Keratinocyte (primary cell): ENCODE measurements at regions not wholly inside any gene's neighbourhood (a gene's known extent, or its start where the extent isn't known, plus 50 kb on each side); places are given as distances from the start of the nearest gene placed in this dataset.

Source experiments
- DNase-seq: peaks from one replicate; pipeline ENCODE4 v3.0.0-alpha.2; 2011; ENCODE audit warnings: low read depth, missing footprints, low spot score
- FAIRE-seq: peaks from 2 replicates; lab custom pipeline; 2011; peaks lifted over from hg19 to GRCh38; lab: Jason Lieb, UNC
- H2AFZ ChIP-seq: 2 replicates; pipeline ENCODE4 v1.6.0; 2012; ENCODE audit warnings: low read length, control low read depth, inconsistent platforms; ENCODE audit not compliant: control insufficient read depth
- H3K27ac ChIP-seq: 2 replicates; pipeline ENCODE4 v1.5.1; 2011; ENCODE audit warnings: low read length; ENCODE audit not compliant: control insufficient read depth, insufficient read depth
- H3K27me3 ChIP-seq: 3 replicates; pipeline ENCODE4 v1.6.0; 2011; ENCODE audit warnings: low read length; ENCODE audit not compliant: control insufficient read depth, insufficient read depth; ENCODE audit errors: extremely low read depth
- H3K36me3 ChIP-seq, 2 experiments: 2 replicates in 1 of 2; 3 replicates in 1 of 2; pipeline ENCODE4 v1.5.1; 2011; ENCODE audit warnings: low read length in 2 of 2, mild to moderate bottlenecking in 1 of 2; ENCODE audit not compliant: control insufficient read depth in 2 of 2, insufficient read depth in 2 of 2; ENCODE audit errors: extremely low read depth in 1 of 2
- H3K4me1 ChIP-seq: 3 replicates; pipeline ENCODE4 v1.5.1; 2011; ENCODE audit warnings: low read length; ENCODE audit not compliant: control insufficient read depth, insufficient read depth; ENCODE audit errors: extremely low read depth
- H3K4me2 ChIP-seq: 3 replicates; pipeline ENCODE4 v1.6.0; 2011; ENCODE audit warnings: low read depth, low read length; ENCODE audit not compliant: control insufficient read depth, insufficient read depth; ENCODE audit errors: extremely low read depth
- H3K4me3 ChIP-seq, 3 experiments: fragments of 200-600 bp in 1 of 3; sonication (generic) in 1 of 3; 2 replicates in 2 of 3; 3 replicates in 1 of 3; pipeline ENCODE4 v1.5.1; 2011 to 2016; ENCODE audit warnings: low read length in 3 of 3, mild to moderate bottlenecking in 3 of 3, control low read depth in 2 of 3, inconsistent platforms in 1 of 3, low read depth in 1 of 3, mixed read lengths in 1 of 3, mixed run types in 1 of 3, moderate library complexity in 1 of 3; ENCODE audit not compliant: control insufficient read depth in 2 of 3, insufficient read depth in 2 of 3; ENCODE audit errors: extremely low read depth in 1 of 3
- H3K79me2 ChIP-seq: 2 replicates; pipeline ENCODE4 v1.6.0; 2012; ENCODE audit warnings: low read length; ENCODE audit not compliant: control insufficient read depth, insufficient read depth
- H3K9ac ChIP-seq: 3 replicates; pipeline ENCODE4 v1.6.0; 2011; ENCODE audit warnings: low read length; ENCODE audit not compliant: control insufficient read depth, insufficient read depth; ENCODE audit errors: extremely low read depth
- H3K9me1 ChIP-seq: 3 replicates; pipeline ENCODE4 v1.6.0; 2011; ENCODE audit warnings: low read length; ENCODE audit not compliant: control insufficient read depth, insufficient read depth; ENCODE audit errors: extremely low read depth
- H3K9me3 ChIP-seq: 2 replicates; pipeline ENCODE4 v1.5.1; 2012; ENCODE audit warnings: low read depth, low read length; ENCODE audit not compliant: control insufficient read depth
- H4K20me1 ChIP-seq: 3 replicates; pipeline ENCODE4 v1.6.0; 2011; ENCODE audit warnings: low read length; ENCODE audit not compliant: control insufficient read depth, insufficient read depth; ENCODE audit errors: extremely low read depth
- CTCF ChIP-seq, 3 experiments: IDR thresholded peaks in 1 of 3; conservative IDR thresholded peaks in 1 of 3; optimal IDR thresholded peaks in 1 of 3; 2 replicates in 2 of 3; 3 replicates in 1 of 3; pipeline versions ENCODE3 to v1.5.1; 2011; ENCODE audit warnings: low read length in 3 of 3, mild to moderate bottlenecking in 3 of 3, moderate library complexity in 2 of 3, control low read depth in 1 of 3, inconsistent platforms in 1 of 3; ENCODE audit not compliant: insufficient read depth in 2 of 3; ENCODE audit errors: extremely low read depth in 1 of 3
- EZH2 ChIP-seq: IDR thresholded peaks from one replicate; pipeline ENCODE4 v1.6.1; 2012; ENCODE audit warnings: inconsistent platforms, mild to moderate bottlenecking, low read length, moderate library complexity
- dilution Hi-C: fragments of 300-500 bp; cut with MboI; formaldehyde crosslinking; loops from one replicate; pipeline ENCODE4 v1.7.0; 2020; ENCODE audit warnings: low sequenced_read_pairs; ENCODE audit not compliant: extremely low pct_ligation_motif_present

- H3K9me3 ChIP-seq = no peaks in the 10 kb centered on the region
- TF ChIP-seq CTCF (optimal IDR thresholded peaks at IDR 0.05 in 1 of 3, IDR thresholded peaks at IDR 0.05 in 1 of 3, conservative IDR thresholded peaks at IDR 0.05 in 1 of 3; ENCODE audit: extremely low read depth in 1 of 3, insufficient read depth in 2 of 3, low read length in 3 of 3) = no peak
- no peak for TF ChIP-seq EZH2
- no peaks in the 10 kb centered on the region for H3K36me3 ChIP-seq
- H3K9me1 ChIP-seq = no peaks in the 10 kb centered on the region
- DNase-seq (no peak), FAIRE-seq (no peak)
- dilution Hi-C loops = no loop called here
- H3K27ac ChIP-seq = no peak overlapping the region
- no peak overlapping the region for H2AFZ ChIP-seq
- H3K9ac ChIP-seq = no peak overlapping the region
- peaks cover 2% of the 10 kb centered on the region for H3K4me1 ChIP-seq
- H4K20me1 ChIP-seq = no peaks in the 10 kb centered on the region
- no peak overlapping the region for H3K4me3 ChIP-seq
- H3K27me3 ChIP-seq = no peaks in the 10 kb centered on the region
- no peak overlapping the region for H3K4me2 ChIP-seq
- no peaks in the 10 kb centered on the region for H3K79me2 ChIP-seq
These were observed 59.9 kb upstream of the COL13A1 start for GRCh38 chr10:69741671-69742355.

DNA sequence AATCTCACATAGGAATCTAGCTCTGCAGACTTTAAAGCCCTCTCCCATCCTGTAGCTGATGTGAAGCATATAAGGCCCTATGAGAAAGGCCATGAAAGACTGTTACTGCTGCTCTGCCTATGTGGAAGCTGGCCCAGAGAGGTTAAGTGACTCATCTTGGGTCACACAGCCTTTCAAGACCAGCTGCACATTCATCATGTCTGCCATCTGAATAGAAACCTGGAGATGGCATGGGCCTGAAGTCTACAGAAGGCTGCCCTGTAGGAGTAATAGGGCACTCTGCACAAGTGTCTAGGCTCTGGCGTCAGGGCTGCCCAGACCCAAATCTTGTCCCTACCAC is 59.4 kb upstream of the COL13A1 start:
- Histone ChIP-seq H3K9ac (no peak overlapping the region), H3K9me3 (no peaks in the 10 kb centered on the region), H4K20me1 (no peaks in the 10 kb centered on the region), H3K36me3 (no peaks in the 10 kb centered on the region), H3K4me2 (no peak overlapping the region), H2AFZ (no peak overlapping the region), H3K79me2 (no peaks in the 10 kb centered on the region), H3K9me1 (no peaks in the 10 kb centered on the region), H3K27me3 (no peaks in the 10 kb centered on the region), H3K4me1 (peaks cover 2% of the 10 kb centered on the region), H3K27ac (no peak overlapping the region), H3K4me3 (no peak overlapping the region)
- dilution Hi-C loops = no loop called here
- TF ChIP-seq CTCF (optimal IDR thresholded peaks at IDR 0.05 in 1 of 3, IDR thresholded peaks at IDR 0.05 in 1 of 3, conservative IDR thresholded peaks at IDR 0.05 in 1 of 3; ENCODE audit: extremely low read depth in 1 of 3, insufficient read depth in 2 of 3, low read length in 3 of 3) = no peak
- no peak for TF ChIP-seq EZH2
- DNase-seq (no peak), FAIRE-seq (no peak)
